HG02870 (cell line): ENCODE measurements at regions not wholly inside any gene's neighbourhood (a gene's known extent, or its start where the extent isn't known, plus 50 kb on each side); places are given as distances from the start of the nearest gene placed in this dataset.
"Not testable (repeated sequence)": the region's sequence is repeated elsewhere in the genome, so short reads cannot be mapped to it uniquely, and the experiment has no call there.

ENCODE experiments used
- ATAC-seq: cut with Tn5 transposase; IDR thresholded peaks from one replicate; pipeline ENCODE4 v1.9.1; 2021; ENCODE audit warnings: mild to moderate bottlenecking, moderate library complexity; ENCODE audit not compliant: unreplicated experiment

DNA sequence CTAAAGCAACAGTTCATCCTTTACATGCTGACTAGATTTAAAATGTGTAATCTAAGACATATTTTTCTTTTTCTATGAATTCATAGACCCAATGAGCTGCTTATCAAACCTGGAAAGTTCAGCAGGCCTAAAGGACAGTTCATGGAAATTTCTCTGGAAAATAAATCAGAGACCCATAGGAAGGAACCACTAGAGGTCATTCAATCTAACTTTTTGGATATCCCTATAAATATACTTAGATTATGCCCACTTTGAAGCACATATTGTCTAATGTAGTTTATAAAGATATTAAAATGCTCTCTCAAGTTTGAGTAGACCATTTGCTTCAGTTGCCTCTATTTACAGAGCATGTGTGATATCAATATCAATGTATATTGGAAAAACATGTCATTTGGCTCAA, 473.0 kb downstream of the FAT4 start:
- ATAC-seq: no peak

DNA sequence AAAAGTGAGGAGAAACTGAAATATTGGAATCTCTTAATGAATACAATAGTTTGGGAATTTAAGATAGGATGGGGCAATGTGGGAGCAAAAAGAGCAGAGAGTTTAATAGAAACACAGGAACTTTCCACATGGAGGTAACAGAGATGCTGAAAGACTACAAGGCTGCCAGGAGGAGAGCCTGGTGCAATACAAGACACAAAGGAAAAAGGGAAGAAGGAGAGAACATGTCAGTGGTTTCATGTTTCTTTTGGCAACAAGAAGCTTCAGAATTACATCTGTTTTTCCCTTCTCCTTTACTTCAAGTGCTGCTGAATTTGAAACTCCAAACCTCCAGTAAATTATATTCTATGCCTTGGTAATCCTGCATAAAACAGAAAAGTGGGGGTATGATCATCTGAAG, 474.3 kb downstream of the FAT4 start:
- no peak for ATAC-seq

DNA sequence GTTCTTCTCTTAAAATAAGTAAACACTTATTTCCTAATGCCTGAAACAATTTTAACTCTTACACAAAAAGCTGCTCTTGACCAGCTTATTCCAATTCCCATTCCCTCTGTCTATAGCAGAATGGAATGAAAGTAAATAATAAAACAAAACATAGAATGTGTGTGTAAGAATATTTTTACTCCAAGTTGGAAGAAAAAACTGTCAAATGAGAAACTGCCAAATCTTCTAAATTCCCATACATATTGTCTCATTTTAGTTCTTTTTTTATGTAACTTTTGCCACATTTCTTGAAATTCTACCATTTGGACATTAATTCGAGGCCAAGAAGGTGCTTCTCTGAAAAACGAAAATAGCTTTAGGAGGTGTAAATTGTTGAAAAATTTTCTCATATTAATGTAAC, 477.1 kb downstream of the FAT4 start:
- no peak for ATAC-seq

DNA sequence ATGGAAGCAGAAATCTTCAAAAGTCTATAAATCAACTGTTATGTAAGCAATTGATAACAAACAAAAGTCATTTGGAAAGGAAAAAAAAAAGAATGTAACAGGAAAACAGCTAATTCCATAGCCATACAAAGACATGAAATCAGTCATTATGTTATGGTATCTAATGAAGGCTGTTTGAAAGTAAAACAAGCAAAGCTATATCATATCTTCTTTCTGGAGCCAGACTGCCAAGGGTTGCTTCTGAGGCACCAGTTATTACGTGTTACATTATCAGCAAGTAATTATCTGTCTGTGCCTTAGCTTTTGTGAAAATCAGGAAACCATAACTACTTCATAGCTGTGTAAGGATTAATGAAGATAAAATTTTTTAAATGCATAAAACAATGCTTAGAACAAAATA, 480.2 kb downstream of the FAT4 start:
- no peak for ATAC-seq

DNA sequence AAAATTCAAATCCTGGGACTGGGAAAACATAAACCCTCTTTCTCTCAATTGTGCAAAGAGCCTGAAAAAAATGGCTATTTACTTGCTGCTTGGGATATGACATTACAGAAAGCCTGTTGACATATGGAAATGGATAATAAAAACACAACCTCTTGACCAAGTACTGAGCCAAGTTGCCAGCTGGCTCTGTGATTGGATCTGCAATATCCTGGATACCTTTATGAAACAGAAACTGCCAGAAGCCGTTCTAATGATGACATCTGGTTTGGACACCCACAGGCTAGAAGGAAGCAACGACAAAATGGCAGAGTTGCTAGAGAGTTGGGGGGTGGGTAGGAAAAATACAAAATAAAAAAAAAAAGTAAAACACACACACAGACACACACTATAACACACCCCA, 481.4 kb downstream of the FAT4 start:
- ATAC-seq: no peak

DNA sequence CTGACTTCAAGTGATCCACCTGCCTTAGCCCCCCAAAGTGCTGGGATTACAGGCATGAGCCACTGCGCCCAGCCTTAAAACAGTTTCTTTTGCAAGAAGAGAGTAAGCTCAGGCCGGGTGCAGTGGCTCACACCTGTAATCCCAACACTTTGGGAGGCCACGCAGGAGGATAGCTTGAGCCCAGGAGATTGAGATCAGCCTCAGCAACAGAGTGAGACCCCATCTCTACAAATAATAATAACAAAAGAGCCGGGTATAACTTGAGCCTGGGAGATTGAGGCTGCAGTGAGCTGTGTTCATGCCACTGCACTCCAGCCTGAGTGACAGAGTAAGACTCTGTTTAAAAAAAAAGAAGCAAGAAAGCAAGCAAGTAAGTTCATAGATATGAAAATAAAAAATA, 482.9 kb downstream of the FAT4 start:
- ATAC-seq: not testable (repeated sequence)

DNA sequence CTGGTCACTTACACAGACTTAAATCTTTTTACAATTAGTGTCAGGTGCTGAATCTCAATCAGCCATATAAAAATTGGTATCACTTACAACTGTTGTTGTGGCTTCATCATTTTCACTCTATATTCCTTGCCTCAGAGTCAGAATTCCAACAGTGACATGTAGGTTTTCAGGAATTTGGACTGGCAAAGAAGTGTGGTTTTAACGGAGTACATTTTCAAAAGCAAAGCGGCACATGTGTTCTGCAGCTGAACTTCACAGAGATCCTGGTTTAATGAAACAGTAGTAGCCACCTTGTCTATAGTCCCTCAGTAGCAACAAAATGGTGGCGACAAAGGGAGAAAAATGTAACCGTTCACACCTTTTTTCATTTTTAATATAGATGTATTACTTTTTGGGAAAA, 486.6 kb downstream of the FAT4 start:
- ATAC-seq: no peak

DNA sequence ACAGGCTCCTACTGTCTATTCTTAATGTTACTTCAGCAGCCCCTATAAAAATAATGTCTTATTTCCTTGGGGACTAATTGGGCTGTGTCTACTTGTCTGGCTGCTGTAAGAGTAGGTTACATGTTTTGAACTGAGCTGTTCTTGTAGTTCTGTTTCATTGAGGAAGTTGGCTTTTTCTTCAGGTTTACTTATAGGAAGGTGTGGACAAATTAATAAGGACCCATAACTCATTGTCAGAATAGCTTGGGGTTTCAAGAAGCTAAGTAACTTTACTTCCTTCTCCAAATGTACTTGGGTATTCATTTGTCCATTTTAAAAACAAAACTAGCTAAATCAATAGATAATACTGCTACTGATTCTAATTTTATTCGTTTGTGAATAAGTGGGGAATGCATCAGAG, 487.2 kb downstream of the FAT4 start:
- no peak for ATAC-seq

DNA sequence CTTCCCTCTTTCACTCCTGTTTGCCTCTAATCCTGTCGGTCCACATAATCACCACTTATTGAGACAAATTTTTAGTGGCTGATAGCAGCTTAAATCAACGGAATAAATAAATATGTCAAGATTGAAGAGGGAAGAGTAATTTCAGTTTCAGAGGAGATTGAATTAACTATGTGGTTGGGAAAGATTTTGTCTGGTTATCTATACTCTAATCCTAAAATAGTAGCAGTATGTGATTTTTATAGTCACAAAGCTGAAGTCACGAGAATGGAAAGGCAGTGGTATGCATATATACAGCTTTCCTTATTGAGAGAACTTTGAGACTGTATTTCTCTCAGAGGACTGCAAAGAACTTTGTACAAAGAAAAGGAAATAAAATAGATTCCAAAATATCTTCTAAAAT, 493.3 kb downstream of the FAT4 start:
- no peak for ATAC-seq

DNA sequence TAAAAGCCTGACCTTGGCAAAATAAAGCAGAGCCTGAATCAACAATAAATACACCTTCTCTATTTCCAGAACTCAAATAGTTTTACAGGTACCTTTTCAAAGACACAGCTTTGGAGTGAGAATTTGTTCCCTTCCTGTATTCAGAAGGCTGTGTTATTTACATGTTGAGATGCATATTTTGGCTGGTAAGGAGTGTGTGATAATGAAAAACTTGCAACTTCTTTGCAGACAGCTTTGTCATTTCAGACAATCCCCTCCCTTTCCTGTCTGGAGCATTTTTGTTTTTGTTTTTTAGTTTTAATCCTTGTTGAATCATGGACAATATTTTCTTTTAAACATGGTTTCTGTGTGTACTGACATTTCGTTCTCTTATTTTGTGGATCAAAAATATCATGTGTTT, 493.8 kb downstream of the FAT4 start:
- ATAC-seq: no peak

DNA sequence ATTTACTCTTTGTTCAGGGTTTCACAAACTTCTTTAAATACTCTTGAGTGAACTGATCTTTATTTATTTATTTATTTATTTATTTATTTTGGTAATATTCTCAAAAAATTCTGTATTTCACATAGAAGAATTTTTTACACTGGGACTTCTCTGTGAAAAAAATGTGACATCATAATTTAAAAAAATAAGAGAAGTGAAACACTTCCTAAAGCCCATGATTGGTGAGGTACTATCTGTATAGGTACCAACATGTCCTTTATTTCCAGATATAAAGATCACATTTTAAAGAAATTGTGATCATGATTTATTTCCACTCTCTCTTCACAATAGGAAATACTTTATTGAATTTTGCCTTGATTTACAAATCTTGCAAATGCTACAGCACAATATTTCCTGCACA, 497.1 kb downstream of the FAT4 start:
- ATAC-seq: no peak

DNA sequence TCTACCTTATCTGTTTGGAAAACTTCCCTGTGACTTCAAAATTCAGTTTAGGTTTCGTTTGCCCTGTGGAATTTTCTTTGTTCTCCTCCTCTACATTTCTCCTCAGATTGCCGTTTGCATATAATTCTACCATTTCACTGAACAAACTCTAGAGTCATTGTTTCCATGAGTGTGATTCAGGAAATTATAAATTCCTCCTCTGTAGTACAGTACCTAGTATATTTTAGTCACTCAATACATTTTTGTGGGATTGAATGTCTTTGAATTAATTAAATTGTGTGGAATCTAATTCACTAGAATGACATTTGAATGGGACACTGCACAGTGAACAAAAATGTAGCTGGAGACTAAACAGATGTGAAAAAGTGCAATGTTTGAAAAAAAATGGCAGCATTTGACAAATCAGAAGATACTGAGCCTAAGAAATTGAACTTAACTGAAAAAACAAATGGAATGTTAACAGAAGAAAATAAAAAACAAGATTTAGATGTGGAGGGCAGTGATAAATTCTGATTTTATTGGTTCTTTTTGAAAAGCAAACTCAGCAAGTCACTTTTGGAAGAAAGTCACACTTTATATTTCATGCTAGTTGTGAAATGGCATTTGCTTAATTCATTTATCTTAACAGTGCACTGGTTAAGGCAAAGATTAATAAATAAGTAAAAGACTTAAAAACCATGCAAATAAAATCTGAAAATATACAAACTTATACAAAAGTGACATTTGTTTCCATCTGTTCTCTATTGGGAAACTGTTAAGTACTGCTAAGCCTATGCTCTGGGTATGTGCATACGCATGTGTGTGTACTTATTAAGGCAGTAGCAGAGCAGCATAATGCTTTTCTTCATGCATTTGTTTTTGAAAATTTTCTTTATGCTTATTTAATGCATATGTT, 512.3 kb downstream of the FAT4 start:
- no peak for ATAC-seq

DNA sequence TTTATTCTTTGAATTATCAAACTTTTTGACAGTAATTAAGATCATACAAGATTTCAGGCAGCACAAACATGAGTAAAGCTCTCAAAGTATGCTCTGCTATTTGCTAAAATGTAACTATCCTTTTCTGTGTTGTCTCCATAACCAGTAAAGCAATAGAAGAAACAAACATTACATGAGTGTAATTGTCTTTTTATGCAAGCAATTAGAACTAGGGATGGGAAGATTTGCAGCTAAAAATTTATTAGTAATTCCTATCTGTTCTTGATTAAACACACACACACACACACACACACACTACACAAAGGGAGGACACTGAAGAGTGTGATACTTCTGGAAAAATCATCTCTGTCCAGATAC, 512.9 kb downstream of the FAT4 start:
- no peak for ATAC-seq

DNA sequence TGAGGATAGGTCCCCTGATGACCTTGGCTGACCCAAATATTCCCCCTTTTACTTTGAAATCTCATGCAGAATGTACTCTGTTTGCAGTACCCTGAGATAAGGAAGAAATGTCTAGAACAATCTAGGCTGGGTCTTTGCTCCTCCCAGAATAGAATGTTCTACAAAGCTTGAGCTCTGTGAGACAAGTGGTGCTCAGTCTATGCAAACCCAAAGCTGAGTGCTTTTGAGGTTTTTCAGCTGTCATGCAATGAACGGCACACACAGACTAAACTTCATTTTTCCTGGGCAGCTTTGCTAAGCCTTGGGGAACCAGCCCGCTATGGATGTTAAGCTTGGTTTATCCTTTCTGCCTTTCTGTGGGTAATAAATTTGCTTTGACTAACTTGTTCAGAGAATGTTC, 513.6 kb downstream of the FAT4 start:
- ATAC-seq: no peak

DNA sequence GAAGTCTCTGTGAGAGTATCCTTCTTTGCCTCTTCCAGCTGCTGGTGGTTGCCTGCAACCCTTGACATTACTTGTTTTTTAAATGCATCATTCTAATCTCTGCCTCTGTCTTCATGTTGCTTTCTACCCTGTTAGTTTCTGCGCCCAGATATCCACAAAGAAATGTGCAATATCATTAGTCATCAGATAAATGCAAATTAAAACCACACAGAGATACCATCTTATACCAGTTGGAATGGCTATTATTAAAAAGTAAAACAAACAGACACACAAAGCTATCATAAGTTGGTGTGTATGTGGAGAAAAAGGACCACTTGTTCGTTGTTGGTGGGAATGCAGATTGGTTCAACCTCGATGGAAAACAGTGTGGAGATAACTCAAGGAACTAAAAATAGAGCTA, 517.4 kb downstream of the FAT4 start:
- ATAC-seq: no peak

DNA sequence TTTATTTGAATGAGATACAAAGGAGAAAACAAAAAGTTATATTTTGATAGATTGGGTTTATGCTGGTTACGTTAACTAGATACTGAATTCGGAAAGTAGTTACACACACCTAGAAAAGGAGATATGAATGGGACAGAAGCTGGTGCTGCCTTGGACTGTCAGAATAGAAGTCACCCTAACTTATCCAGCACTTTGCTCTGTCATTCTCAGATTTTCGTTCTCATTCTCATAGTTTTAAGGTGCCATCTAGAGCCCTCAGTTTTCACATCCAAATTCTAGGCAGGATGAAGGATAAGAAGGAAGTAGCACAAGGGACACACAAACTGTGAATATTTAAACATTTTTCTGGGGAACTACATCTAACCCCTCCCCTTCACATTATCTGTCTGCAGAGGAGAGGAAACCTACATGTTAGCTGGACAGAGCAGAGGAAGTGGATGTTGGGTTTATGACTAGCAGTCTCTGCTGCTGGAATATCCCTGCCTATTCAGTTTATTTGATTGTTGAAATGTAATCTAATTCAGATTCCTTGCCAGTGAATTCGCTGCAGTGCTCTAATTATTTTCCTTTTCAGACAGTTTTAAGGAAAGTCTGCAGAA, 521.9 kb downstream of the FAT4 start:
- no peak for ATAC-seq

DNA sequence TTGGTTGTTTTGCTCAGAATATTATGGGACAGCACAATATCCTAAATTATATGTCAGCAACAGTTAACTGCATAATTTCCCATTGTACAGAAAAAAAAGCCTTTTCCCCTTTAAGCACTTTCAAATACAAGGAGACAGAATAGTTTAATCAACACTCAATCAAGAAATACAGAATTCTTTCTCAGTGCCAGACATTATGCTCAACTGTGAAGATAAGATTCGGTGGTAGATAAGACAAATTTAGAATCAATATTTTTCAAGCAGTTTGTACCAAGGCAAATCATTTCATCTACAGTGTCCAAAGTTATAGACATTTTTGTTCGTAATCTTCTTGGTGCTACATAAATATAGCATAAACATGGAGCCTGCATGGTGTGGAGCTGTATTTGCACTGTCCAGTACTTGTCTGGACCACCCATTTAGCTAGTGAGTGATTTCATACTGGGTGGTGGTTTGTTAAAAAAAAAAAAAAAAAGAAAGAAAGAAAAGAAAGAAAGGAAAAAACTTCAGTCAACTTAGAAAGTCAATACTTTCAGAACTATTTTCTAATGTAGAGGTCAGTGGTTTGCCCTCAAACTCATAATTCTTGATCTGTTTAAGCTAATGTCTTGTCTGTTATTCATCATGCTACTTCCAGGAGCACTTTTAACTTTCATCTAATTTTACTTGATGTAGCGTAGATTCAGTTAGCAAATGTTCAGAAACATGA, 522.9 kb downstream of the FAT4 start:
- no peak for ATAC-seq

DNA sequence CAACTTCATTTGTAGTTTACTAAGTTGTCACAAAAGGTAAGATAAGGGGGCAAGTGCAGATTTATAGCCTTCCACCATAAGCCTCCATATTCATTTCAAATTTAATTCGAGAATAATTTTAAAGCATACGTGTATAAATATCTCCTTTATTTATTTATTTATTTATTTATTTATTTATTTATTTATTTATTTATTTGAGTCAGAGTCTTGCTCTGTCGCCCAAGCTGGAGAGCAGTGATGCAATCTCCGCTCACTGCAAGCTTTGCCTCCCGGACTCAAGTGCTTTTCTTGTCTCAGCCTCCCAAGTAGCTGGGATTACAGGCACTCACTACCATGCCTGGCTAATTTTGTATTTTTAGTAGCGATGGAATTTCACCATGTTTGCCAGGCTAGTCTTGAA, 523.4 kb downstream of the FAT4 start:
- ATAC-seq: no peak

DNA sequence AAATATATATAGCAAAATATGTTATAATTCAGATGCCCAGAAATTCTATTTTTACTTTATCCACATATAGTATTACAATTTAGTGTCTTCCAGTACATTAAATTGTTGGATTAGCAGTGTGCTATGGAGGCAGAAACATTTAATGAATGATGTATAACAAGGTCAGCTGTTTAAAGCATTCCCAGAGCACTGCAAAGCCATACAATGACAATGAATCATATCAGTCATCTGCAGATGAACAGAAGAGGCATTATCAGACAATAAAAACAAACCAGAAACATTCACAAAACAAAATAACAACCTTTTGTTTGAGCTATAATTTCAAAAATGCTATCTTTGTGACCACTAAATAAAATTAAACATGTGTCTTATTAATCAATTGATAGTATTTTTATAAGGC, 524.2 kb downstream of the FAT4 start:
- ATAC-seq: no peak

DNA sequence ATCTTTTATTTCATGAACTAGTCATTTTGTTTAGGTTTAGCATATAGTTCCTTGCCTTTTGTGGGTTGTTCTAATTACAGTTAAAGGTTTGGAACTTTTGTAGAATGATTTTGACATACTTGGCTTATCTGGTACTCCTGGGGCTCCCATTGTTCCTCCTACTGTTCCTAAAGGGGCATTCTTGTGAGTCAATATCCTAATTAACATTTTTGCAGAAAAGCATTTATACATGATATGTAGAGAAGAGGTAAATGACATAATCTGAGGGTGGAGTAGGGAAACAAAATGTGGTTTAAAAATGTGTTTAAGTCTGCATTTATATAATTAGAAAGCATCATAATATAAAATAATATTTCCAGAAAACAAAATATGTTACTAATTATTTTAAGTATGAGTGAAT, 529.2 kb downstream of the FAT4 start:
- ATAC-seq: no peak

DNA sequence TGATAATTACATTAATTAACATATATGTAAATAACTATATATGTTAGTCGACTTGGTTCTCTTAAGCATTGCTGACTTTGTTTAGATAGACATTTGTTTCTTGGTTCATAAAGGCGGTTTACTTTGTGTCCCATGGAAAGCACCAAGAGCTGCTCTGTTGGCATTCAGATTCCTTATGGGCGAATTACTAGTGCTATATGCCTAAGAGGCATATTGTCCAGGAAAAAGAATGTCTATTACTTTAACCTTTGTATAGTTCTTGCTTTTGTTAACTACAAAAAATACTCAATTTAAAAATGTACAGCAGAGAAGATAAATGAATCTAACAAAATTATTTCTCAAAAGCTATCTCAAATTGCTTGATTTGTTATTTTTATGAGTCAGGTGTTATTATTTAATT, 532.8 kb downstream of the FAT4 start:
- no peak for ATAC-seq

DNA sequence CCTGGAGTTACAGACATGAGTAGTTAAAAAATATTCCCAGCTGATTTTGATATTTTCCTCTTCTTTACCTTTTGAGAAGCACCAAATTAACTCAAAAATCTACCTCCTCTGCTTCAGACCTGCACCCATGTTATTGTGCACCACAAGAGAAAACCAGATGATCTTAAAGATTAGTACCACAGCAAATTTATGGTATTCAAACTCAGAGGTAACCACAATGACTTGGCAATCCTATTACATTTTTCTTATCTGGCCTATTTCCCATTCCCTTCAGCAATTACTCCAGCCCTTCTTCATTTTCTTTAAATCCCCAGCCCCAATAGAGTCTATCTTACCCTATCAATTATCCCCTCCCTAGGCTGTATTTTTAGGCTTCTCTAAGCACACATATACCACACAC, 535.1 kb downstream of the FAT4 start:
- ATAC-seq: no peak
